ENCODE measurements at regions not wholly inside any gene's neighbourhood (a gene's known extent, or its start where the extent isn't known, plus 50 kb on each side); places are given as distances from the start of the nearest gene placed in this dataset.

DNA sequence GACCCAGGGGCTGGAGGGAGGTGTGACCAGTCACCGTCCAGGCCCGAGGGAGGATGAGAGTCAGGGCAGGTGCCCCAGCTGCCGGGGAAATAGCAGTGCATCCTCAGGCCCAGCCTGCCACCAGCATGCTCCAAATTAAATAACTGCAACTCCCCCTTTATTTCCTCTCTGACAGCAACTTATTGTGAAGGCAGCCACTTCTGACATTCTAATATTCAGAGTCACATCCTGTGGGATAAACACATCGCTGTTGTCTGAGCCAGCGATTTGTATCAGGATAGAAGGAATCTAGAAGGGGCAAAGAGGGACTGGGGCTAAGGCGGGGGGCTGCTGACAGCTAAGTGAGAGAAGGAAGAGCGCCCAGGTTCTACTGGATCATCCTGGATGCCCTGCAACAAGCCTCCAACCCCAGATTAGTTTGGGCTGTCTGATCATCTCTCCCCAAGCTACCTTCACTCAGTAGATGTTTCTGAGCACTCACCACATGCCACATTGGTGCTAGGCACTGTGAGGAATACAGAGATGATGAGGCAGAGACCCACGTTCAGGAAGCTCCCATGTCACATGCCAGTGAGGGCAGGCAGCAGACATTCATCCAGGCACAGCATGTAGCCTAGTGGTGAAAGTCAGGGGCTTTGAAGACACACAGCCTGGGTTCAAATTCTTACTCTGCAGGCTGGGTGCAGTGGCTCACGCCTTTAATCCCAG is 214.1 kb downstream of the BUD13 start:
- no peak for TF ChIP-seq CTCF (conservative IDR thresholded peaks at IDR 0.05; ENCODE audit: low read depth, low read length)
- no peak overlapping the region for H3K4me3 ChIP-seq (ENCODE audit: low read length)
- no peak for DNase-seq (ENCODE audit: low read depth)

DNA sequence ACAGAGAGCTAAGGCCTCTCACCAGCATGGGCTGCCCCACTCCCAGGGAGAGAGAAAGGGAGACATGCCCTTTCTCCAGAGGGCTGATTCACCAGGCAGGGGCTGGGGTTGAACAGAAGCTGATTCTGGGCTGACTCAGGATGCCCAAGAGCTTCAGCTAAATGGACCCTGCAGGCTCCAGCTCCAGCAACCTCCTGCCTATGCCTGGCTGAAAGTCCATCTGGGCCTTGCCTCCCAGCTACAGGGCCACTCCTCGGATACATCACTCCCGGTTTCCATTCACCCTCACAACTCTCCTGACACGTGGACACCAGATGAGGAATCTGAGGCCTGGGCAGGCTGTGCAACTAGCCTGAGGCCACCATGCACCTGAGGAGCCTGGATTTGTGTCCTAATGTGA is 215.5 kb downstream of the BUD13 start:
- no peak for TF ChIP-seq CTCF (conservative IDR thresholded peaks at IDR 0.05; ENCODE audit: low read depth, low read length)
- no peak overlapping the region for H3K4me3 ChIP-seq (ENCODE audit: low read length)
- DNase-seq (ENCODE audit: low read depth), result no peak

DNA sequence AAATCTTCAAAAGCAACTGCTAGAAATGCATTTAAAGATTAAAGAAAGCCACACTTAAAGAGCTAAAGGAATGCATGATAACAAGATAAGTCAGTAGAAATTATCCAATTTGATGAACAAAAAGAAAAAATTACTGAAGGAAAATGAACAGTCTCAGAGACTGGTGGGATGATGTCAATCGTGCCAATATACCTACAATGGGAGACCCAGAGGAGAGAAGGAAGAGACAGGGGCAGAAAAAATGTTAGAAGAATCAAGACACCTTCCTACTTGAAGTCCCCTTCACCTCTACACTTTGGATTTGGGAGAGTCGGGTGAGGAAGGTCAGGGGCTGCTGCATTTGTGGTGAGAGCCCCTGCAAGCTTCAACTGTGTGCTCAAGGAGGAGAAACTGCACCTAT is 216.3 kb downstream of the BUD13 start:
- TF ChIP-seq CTCF (conservative IDR thresholded peaks at IDR 0.05; ENCODE audit: low read depth, low read length), result no peak
- DNase-seq (ENCODE audit: low read depth), result no peak
- H3K4me3 ChIP-seq (ENCODE audit: low read length), result no peak overlapping the region

DNA sequence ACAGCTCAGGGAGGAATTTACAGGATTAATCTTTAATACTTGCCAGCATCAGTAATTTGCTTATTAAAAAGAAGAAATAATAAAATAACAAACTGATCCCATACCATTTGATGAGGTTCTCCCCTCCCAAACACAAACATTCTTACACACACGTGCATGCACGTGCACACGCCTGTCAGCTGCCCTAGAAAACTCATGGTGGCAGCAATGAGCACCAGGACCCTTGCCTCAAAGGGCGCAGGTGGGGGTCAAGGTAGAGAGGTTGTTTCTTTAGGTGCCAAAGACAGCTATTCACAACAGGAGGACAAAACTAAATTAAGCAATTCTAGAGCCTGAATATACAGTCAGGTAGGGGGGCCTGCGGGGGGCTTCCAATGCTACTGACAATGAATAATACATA is 219.3 kb downstream of the BUD13 start:
- H3K4me3 ChIP-seq (ENCODE audit: low read length), result no peak overlapping the region
- no peak for TF ChIP-seq CTCF (conservative IDR thresholded peaks at IDR 0.05; ENCODE audit: low read depth, low read length)
- no peak for DNase-seq (ENCODE audit: low read depth)

DNA sequence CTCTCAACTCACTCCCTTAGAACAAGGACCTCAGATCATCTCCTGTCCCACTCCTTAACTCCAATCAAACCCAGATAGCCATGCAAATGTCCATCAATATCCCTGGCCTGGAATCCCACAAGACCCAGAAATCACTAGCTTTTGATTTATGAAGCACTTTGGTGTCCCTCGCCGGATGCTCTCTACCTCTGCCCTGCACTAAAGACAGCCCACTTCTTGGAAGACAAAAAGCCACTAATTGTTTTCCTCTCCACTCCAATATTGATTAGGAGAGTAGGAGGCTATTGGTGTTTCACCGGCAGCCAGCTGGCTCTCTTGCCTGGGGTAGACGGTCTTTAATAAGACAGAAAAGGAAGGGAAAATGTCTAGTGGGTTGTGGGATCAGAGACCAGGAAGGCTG is 221.2 kb downstream of the BUD13 start:
- no peak for DNase-seq (ENCODE audit: low read depth)
- TF ChIP-seq CTCF (conservative IDR thresholded peaks at IDR 0.05; ENCODE audit: low read depth, low read length), result no peak
- no peak overlapping the region for H3K4me3 ChIP-seq (ENCODE audit: low read length)

DNA sequence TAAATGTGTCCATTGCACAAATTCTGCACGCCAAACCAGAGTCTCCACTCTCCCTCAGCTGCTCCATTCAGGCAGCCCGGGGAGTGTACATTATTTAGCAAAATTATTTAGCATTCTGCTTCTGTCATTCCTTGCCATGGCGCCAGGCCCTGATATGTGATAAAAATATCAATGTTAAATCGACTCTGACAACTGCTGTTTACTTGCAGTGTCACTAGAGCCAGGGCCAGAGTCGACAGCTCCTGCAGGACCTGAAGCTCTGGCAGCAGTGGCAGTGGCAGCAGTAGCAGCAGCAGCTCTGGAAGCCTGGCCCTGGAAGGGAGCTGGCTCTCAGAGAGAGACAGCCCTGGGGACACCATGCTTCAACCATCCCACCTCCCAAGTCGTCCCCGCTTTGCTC is 224.5 kb downstream of the BUD13 start:
- no peak for DNase-seq (ENCODE audit: low read depth)
- H3K4me3 ChIP-seq (ENCODE audit: low read length), result no peak overlapping the region
- no peak for TF ChIP-seq CTCF (conservative IDR thresholded peaks at IDR 0.05; ENCODE audit: low read depth, low read length)

DNA sequence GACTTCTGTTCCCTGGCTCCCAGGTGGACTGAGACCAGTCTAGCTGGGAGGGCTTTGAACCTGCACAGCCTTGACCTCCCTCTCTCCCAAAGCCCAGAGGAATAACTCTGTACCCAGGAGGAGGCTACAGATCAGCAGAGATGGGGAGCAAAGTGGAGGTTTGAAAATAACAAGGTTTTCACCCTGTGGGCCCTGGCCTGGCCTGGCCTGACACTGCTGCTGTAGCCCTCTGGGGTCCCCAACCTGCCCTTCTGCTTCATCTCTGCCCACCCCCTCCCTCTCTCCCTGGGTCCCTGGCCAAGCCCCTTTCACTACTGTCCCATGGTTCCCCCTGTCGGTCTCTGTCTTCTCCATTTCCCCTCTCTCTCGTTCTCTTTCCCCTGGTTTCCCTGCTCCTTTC is 225.2 kb downstream of the BUD13 start:
- DNase-seq (ENCODE audit: low read depth), result no peak
- no peak overlapping the region for H3K4me3 ChIP-seq (ENCODE audit: low read length)
- TF ChIP-seq CTCF (conservative IDR thresholded peaks at IDR 0.05; ENCODE audit: low read depth, low read length), result no peak

Measured in retinal pigment epithelial cell (primary cell).